C1 segment of cervical spinal cord (tissue), 14 donors: ENCODE measurements at regions not wholly inside any gene's neighbourhood (a gene's known extent, or its start where the extent isn't known, plus 50 kb on each side); places are given as distances from the start of the nearest gene placed in this dataset.
"Not testable (repeated sequence)": the region's sequence is repeated elsewhere in the genome, so short reads cannot be mapped to it uniquely, and the experiment has no call there.

Source experiments
- DNase-seq, 14 donors: peaks; one replicate each; lab custom pipeline; 2025; lab: John Stamatoyannopoulos, UW

- no peak for DNase-seq
Observed at GRCh38 chr1:82160036-82160435, 359.3 kb downstream of the ADGRL2 start.

DNA sequence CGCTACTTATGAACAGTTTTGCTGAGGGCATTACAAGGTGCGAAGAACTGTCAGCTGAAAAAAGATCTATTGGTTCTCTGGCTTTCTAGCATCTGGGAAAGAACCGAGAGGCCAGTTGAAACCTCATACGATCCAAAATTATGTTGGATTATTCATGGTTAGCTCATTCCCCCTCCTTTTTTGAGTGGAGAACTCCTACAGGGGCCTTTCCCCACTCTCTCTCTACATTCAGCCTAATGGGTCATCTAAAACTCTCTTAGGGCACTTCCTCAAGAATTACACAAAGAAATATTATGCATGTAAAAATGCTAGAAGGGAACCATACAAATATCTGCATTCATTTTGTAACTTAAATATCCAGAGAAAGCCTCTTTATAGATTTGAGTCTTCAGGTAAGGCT is 358.2 kb downstream of the ADGRL2 start:
- no peak for DNase-seq

DNA sequence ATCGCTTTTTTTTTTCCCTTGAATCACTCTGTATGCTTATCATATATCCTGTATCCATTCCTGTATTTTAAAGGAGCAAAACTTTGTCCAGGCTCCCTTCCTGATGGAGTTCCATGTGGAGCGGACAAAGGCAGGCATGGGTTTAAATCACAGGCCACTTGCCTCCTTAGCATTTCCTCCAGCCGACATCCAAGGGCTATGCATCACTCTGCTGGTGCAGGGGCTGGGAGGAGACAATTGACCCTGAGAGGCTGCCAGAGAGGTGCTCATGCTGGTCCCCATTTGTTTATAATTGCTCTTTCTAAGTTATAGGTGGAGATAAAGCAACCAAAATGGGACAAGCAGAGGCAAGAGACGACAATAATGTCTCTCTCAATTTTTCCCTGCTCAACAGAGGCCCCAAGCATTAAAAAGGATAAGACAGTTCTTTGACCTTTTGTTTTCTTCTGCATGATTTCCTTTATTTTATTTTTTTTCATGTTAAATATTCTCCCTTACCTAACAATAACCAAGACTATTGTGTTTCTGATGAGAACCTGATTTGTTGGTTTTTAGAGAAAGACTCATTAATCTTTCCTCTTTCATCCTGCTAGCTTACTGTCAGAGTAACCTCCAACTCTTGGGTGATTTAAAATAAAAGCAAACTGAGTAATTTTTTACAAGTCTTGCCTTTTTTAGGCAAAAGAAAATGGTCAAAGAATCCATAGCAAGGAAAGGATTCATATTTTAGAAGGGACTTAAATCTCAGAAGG is 353.7 kb downstream of the ADGRL2 start:
- no peak for DNase-seq

GRCh38 chr1:82153752-82154151 is 353.0 kb downstream of the ADGRL2 start:
- no peak for DNase-seq

DNA sequence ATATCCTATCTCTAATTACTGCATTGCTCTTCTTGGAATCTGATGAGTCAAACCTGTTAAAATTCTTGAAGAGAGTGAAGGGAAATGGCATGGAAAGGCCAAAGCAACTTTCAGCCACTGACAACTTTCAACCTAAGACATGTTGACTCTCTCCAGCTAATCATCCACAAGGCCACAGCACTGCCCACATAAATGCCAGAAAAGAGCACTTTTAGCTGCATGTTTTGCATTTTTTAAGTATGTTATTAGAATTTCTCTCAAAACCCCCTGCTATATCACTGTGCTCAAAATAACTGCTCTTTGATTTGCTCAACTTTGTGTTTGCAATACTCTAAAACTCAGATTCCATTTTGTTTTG is 352.5 kb downstream of the ADGRL2 start:
- DNase-seq, result no peak

- DNase-seq, result no peak
Observed at GRCh38 chr1:82152356-82153271, 351.9 kb downstream of the ADGRL2 start.

GRCh38 chr1:82145656-82146055 is 344.9 kb downstream of the ADGRL2 start:
- DNase-seq, result no peak

DNA sequence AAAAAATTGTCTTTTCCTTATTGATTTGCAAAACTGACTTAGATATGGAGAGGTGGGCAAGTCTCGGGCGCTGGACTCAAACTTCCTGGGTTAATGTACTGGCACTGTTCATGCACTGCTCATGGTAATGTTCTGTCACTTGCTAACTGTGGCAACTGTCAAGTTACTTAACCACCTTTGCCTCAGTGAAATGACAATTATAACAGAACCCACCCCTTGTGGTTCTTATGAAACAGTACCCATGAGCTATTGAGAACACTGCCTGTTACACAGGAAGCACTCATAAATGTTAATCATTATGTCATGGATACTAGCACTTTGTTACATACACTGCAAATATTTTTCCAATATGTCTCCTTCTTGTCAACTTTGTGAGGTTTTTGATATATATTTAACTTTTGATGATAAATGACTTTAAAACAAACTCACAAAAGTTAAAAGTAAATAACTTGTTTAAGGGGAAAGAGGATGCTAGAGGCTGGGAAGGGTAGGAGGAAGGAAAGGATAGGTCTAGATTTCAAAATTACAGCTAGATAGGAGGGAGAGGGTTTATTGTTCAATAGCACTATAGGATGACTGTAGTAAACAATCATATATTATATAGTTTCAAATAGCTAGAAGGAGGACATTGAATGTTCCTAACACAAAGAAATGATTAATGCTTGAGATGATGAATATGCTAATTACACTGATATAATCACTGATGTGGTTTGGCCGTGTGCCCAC is 342.5 kb downstream of the ADGRL2 start:
- DNase-seq, result no peak

DNA sequence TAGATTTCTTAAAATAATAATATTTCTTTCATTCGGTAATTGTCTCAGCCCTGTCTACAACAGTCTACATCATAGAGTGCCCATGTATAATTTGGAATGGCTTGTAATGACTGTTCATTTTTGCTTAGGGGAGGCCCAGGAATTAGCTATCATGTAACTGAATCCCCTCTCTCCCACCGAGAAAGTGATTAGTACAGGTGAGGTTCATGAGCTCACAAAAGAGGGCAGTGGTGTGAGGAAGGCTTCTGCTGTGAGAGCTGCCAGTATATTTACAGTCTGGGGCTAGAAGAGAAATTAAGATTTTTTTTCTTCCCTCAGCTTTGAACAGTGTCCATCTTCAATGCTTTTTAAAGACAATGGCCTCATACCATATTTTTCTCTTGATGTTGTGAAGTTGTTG is 340.7 kb downstream of the ADGRL2 start:
- DNase-seq, result no peak

GRCh38 chr1:82139751-82140468 is 339.2 kb downstream of the ADGRL2 start:
- DNase-seq, result no peak

GRCh38 chr1:82136351-82136750 is 335.6 kb downstream of the ADGRL2 start:
- not testable (repeated sequence) for DNase-seq

DNA sequence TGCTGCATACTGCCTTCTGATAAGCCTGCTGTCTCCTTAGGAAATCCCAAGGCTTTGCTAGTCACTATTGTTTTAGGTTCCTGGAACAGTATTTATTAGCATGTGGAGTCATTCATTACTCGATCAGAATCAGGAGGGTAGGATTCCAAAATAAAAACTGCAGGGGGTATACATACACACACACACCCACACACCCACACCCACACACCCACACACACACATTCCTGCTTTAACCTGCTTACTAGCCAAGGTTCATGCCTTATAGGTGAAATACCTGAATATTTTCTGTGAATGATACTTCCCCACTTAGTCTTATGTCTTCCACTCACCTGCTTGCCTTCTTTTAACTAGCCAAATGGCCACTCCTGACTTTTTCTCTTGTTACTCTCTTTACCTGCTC is 325.1 kb downstream of the ADGRL2 start:
- no peak for DNase-seq

- no peak for DNase-seq
Observed at GRCh38 chr1:82125119-82125518, 324.4 kb downstream of the ADGRL2 start.

GRCh38 chr1:82121421-82121820 is 320.7 kb downstream of the ADGRL2 start:
- DNase-seq, result no peak

DNA sequence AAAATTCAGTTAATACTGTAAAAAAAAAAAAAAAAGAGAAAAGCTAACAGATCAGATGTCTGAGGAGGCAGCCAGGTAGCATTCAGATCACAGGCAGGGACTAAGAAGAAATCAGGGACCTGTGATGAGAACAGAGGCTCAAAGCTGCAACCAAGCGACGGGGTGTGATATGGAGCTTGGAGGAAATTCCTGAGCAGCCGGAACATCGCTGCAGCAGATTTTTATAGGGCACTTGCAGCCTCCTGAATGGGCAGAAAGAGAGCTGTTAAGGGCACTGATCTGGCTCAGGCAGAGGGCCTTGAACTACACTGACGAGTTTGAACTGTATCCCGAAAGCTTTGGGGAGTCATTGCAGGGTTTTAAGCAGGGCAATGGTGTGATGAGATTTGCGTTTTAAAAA is 315.4 kb downstream of the ADGRL2 start:
- no peak for DNase-seq

- no peak for DNase-seq
Observed at GRCh38 chr1:82114887-82115286, 314.2 kb downstream of the ADGRL2 start.

GRCh38 chr1:82110366-82111254 is 309.9 kb downstream of the ADGRL2 start:
- no peak for DNase-seq

- DNase-seq, result no peak
Observed at GRCh38 chr1:82108843-82109242, 308.1 kb downstream of the ADGRL2 start.

DNA sequence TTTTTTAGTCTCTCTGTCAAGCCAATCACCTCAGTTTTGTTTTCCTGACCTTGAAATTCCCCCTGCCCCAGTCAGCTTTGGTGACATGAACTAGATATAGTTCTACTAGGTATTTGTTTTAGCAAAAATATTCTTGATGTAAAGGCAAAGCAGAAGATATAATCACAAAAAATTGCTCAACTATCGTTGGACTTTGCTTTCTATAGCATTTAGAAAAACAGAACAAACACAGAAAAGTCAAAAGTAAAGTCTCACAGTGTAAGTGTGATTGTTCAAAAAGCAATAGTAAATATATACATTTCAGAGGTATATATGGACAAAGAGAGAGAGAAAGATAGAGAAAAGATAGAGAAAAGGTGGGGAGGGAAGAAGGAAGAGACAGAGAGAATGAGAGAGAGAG is 305.9 kb downstream of the ADGRL2 start:
- DNase-seq, result no peak

DNA sequence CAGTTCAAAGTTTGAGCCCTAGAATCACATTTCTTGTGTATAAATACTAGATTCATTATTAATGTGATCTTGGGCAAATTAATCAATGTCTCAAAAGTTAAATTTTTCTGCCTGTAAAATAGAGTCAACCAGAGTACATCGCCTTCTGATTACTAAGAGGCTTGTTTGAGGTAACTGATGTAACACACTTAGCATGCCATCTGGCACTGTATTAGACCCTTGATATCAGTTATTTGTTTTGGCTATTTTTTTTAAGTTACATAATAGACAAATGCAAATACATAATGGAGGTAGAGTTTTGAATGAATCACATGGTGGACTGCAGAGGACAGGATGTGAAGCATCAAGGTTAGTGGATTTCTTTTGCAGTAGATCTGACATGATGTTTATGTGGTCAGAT is 298.4 kb downstream of the ADGRL2 start:
- no peak for DNase-seq

GRCh38 chr1:82094136-82094535 is 293.4 kb downstream of the ADGRL2 start:
- DNase-seq, result no peak
